ENCODE measurements at regions not wholly inside any gene's neighbourhood (a gene's known extent, or its start where the extent isn't known, plus 50 kb on each side); places are given as distances from the start of the nearest gene placed in this dataset.

GRCh38 chr3:194080436-194080835 lies 55.5 kb upstream of the HES1 start:
- Histone ChIP-seq H3K4ac (replicated peaks; ENCODE audit: insufficient read length, low read depth, low read length) (no peak overlapping the region), H3K4me2 (ENCODE audit: insufficient read depth in 1 of 2, low read depth in 2 of 2, low read length in 2 of 2) (no peak overlapping the region), H2BK20ac (ENCODE audit: low read length) (0 out of 2 replicates have a peak overlapping the region, but pooled peaks have one; percentile 5), H3K79me2 (ENCODE audit: control insufficient read depth in 1 of 2, insufficient read depth in 2 of 2, low read length in 2 of 2) (no peaks in the 10 kb centered on the region), H4K8ac (ENCODE audit: extremely low read depth, insufficient read depth, low read length) (no peak overlapping the region), H2AK5ac (ENCODE audit: low read depth, low read length) (no peak overlapping the region), H3K79me1 (ENCODE audit: low read depth, low read length) (no peaks in the 10 kb centered on the region), H2BK5ac (ENCODE audit: low read depth, low read length) (no peak overlapping the region; the same call in 1 of the 2 replicates), H4K5ac (ENCODE audit: insufficient read length, low read depth, low read length) (no peak overlapping the region), H3K56ac (replicated peaks; ENCODE audit: insufficient read length, low read depth, low read length) (no peak overlapping the region), H3K18ac (ENCODE audit: extremely low read depth, low read length) (no peak overlapping the region), H3K27me3 (replicated peaks in 1 of 4; ENCODE audit: control insufficient read depth in 3 of 4, extremely low read depth in 1 of 4, insufficient read depth in 3 of 4, low read length in 3 of 4) (peaks cover 0 to 7% (median 0%) of the 10 kb centered on the region in 4 experiments; a peak in 1 of 7 replicates), H2AFZ (ENCODE audit: low read length) (0 out of 2 replicates have a peak overlapping the region, but pooled peaks have one; percentile 5), H2BK15ac (ENCODE audit: low read length) (no peak overlapping the region), H2BK120ac (replicated peaks; ENCODE audit: low read depth, low read length) (no peak overlapping the region), H3K27ac (ENCODE audit: low read depth, low read length) (no peak overlapping the region), H3K23ac (ENCODE audit: insufficient read length) (no peak overlapping the region), H3K4me1 (replicated peaks in 1 of 4; ENCODE audit: control insufficient read depth in 3 of 4, insufficient read depth in 4 of 4, low read length in 3 of 4) (peaks cover 0 to 5% (median 3%) of the 10 kb centered on the region in 4 experiments; a peak in 4 of 7 replicates), H3K9ac (replicated peaks in 1 of 4; ENCODE audit: extremely low read depth in 1 of 4, low read depth in 3 of 4, low read length in 3 of 4) (no peak overlapping the region), H4K91ac (replicated peaks; ENCODE audit: insufficient read length, low read length) (no peak overlapping the region), H3K9me3 (ENCODE audit: insufficient read depth in 2 of 2, low read depth in 1 of 2, low read length in 1 of 2) (no peaks in the 10 kb centered on the region), H4K20me1 (replicated peaks in 1 of 2; ENCODE audit: control insufficient read depth in 1 of 2, insufficient read depth in 2 of 2, low read length in 2 of 2) (no peaks in the 10 kb centered on the region), H3K4me3 (ENCODE audit: extremely low read depth in 1 of 4, insufficient read depth in 2 of 4, low read depth in 3 of 4, low read length in 4 of 4) (no peak overlapping the region), H3K23me2 (ENCODE audit: low read depth, low read length) (no peaks in the 10 kb centered on the region; the same call in 1 of the 2 replicates), H3K14ac (ENCODE audit: insufficient read length) (no peak overlapping the region), H2BK12ac (ENCODE audit: low read depth, low read length) (no peak overlapping the region), H3K36me3 (ENCODE audit: control insufficient read depth in 2 of 4, insufficient read depth in 4 of 4, low read length in 3 of 4) (no peaks in the 10 kb centered on the region)
- WGBS, 2 experiments (ENCODE audit: extremely low coverage in 1 of 2, insufficient coverage in 1 of 2, insufficient read length in 1 of 2, insufficient replicate concordance in 2 of 2, low coverage in 1 of 2, low lambda C conversion rate in 2 of 2, missing lambda C conversion rate in 1 of 2), result 76% methylated on average over 5 of the region's 7 CpGs; no CpG with 5 or more reads in 1 of the 2 experiments
- ChIA-PET CTCF (ENCODE audit: partially characterized antibody) (interaction anchor here (0.9 kb wide), 1 partner anchor 11 kb away, joined by 3 read pairs; no protein-coding TSS in a partner anchor), POLR2A (ENCODE audit: partially characterized antibody) (interaction anchor here (0.9 to 1.6 kb wide), 2 partner anchors 54 to 235 kb away, joined by 3 to 4 read pairs; no protein-coding TSS in a partner anchor)
- FAIRE-seq, result no peak
- DNase-seq (ENCODE audit: low read depth in 1 of 2, low spot score in 2 of 2), result no peak
- TF ChIP-seq SP4 (IDR thresholded peaks at IDR 0.05; ENCODE audit: low read length) (no peak), TCF12 (IDR thresholded peaks at IDR 0.05; ENCODE audit: low read depth, low read length) (no peak), FOSL1 (IDR thresholded peaks at IDR 0.05; ENCODE audit: insufficient read depth, low read depth, low read length) (no peak), CTCF (IDR thresholded peaks at IDR 0.05; ENCODE audit: control extremely low read depth in 1 of 3, insufficient read depth in 1 of 3, low read depth in 1 of 3, low read length in 3 of 3) (no peak), KDM5A (IDR thresholded peaks at IDR 0.05; ENCODE audit: low read length) (no peak), BRCA1 (IDR thresholded peaks at IDR 0.05; ENCODE audit: low read depth, low read length) (no peak), ATF2 (IDR thresholded peaks at IDR 0.05; ENCODE audit: low read length) (no peak), MAFK (IDR thresholded peaks at IDR 0.05; ENCODE audit: low read depth, low read length) (no peak), MAX (IDR thresholded peaks at IDR 0.05) (no peak), RFX5 (IDR thresholded peaks at IDR 0.05; ENCODE audit: borderline replicate concordance, low read depth, low read length) (no peak)

All from H1 (cell line).